ENCODE measurements at regions not wholly inside any gene's neighbourhood (a gene's known extent, or its start where the extent isn't known, plus 50 kb on each side); places are given as distances from the start of the nearest gene placed in this dataset.
A peak's percentile ranks its signal among the peaks of the same experiment; 100 is the strongest.

- no peak overlapping the region for H3K4me3 ChIP-seq (ENCODE audit: low read length)
- no peak for TF ChIP-seq CTCF (conservative IDR thresholded peaks at IDR 0.05; ENCODE audit: low read depth, low read length)
- DNase-seq (ENCODE audit: low read depth), result no peak
Observed at GRCh38 chr9:23581931-23582330, 244.1 kb downstream of the ELAVL2 start.

GRCh38 chr9:23582836-23583235 lies 243.2 kb downstream of the ELAVL2 start:
- DNase-seq (ENCODE audit: low read depth), result no peak
- no peak for TF ChIP-seq CTCF (conservative IDR thresholded peaks at IDR 0.05; ENCODE audit: low read depth, low read length)

GRCh38 chr9:23586906-23587305 lies 239.1 kb downstream of the ELAVL2 start:
- no peak for TF ChIP-seq CTCF (conservative IDR thresholded peaks at IDR 0.05; ENCODE audit: low read depth, low read length)
- DNase-seq (ENCODE audit: low read depth), result no peak
- no peak overlapping the region for H3K4me3 ChIP-seq (ENCODE audit: low read length)

More at GRCh38 chr9:23582836-23583235, 243.2 kb downstream of the ELAVL2 start:
- H3K4me3 ChIP-seq (ENCODE audit: low read length), result no peak overlapping the region

- no peak for TF ChIP-seq CTCF (conservative IDR thresholded peaks at IDR 0.05; ENCODE audit: low read depth, low read length)
- H3K4me3 ChIP-seq (ENCODE audit: low read length), result no peak overlapping the region
- peak; percentile 7 for DNase-seq (ENCODE audit: low read depth)
Observed at GRCh38 chr9:23587433-23587832, 238.6 kb downstream of the ELAVL2 start.

- TF ChIP-seq CTCF (conservative IDR thresholded peaks at IDR 0.05; ENCODE audit: low read depth, low read length), result peak; percentile 30
- DNase-seq (ENCODE audit: low read depth), result no peak
- no peak overlapping the region for H3K4me3 ChIP-seq (ENCODE audit: low read length)
Observed at GRCh38 chr9:23587903-23588302, 238.1 kb downstream of the ELAVL2 start.

- TF ChIP-seq CTCF (conservative IDR thresholded peaks at IDR 0.05; ENCODE audit: low read depth, low read length), result no peak
- no peak for DNase-seq (ENCODE audit: low read depth)
- no peak overlapping the region for H3K4me3 ChIP-seq (ENCODE audit: low read length)
Observed at GRCh38 chr9:23590276-23591000, 235.6 kb downstream of the ELAVL2 start.

- H3K4me3 ChIP-seq (ENCODE audit: low read length), result no peak overlapping the region
- TF ChIP-seq CTCF (conservative IDR thresholded peaks at IDR 0.05; ENCODE audit: low read depth, low read length), result no peak
- DNase-seq (ENCODE audit: low read depth), result no peak
Observed at GRCh38 chr9:23594421-23594820, 231.6 kb downstream of the ELAVL2 start.

Measured in retinal pigment epithelial cell (primary cell).